ENCODE measurements at regions not wholly inside any gene's neighbourhood (a gene's known extent, or its start where the extent isn't known, plus 50 kb on each side); places are given as distances from the start of the nearest gene placed in this dataset.
A peak's percentile ranks its signal among the peaks of the same experiment; 100 is the strongest.

DNA sequence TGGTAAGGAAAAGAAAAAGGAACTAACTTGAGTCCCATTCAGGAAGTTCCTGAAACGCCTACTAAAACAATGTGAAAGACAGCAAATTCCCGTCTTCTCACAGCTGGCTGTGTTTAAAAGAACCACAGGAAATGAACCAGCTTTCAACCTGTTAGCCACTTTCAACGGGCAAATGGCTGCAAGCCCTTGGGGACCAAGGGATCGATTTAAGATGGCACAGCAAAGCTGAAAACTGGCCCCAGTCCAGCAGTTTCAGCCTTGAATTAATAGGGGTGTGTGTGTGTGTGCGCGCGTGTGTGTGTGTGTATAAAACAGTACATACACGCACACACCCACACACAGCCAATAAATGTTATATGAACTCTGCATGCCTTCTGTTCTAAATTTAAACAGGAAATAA, 168.7 kb upstream of the TMCO5A start:
- Mint-ChIP-seq H3K9me3 (no peaks in the 10 kb centered on the region), H3K27ac (no peak overlapping the region), H3K36me3 (no peaks in the 10 kb centered on the region)
- no peak for DNase-seq (ENCODE audit: low spot score in 2 of 2)
- ATAC-seq, result no peak

DNA sequence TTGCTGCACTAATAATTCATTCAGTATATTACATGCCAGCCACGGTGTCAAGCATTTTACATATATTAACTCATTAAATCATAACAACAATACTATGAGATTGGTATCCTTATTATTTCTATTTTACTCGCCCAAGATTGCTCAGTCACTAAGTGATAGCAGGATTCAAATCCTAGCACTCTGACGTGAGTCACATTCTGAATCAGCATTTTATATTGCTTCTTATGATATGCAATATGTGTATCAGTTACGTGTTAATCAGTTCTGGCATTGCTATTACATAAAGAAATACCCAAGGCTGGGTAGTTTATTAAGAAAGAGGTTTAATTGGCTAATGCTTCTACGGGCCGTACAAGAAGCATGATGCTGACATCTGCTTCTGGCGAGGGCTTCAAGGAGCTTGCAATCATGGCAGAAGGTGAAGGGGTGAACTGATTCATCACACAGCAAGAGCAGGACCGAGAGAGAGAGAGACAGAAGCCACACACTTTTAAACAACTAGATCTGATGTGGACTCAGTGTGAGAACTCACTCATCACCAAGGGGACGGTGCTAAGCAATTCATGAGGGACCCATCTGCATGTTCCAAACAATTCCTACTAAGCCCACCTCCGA, 166.5 kb upstream of the TMCO5A start:
- ATAC-seq, result no peak
- H3K27ac Mint-ChIP-seq, result no peak overlapping the region
- H3K36me3 Mint-ChIP-seq, result no peaks in the 10 kb centered on the region
- H3K9me3 Mint-ChIP-seq, result no peaks in the 10 kb centered on the region
- no peak for DNase-seq (ENCODE audit: low spot score in 2 of 2)

DNA sequence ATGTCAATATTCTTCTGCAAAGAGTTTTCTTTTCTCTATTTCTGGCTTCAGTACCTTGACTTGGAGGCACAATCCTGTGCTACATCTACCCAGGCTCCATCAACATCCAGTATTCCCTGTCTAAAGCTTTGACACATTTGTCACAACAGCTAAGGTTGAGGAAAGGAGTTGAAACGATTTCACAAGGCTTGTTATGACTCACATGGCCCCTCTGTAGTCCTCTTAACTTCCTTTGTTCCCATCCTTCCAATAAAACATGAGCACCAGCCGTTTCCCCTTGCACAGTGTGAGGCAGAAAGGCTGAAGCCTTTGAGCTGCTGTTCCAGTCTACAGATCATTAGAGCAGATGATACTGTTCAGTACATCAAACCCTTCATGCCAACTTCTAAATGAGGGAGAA, 163.0 kb upstream of the TMCO5A start:
- no peaks in the 10 kb centered on the region for H3K36me3 Mint-ChIP-seq
- no peaks in the 10 kb centered on the region for H3K9me3 Mint-ChIP-seq
- DNase-seq (ENCODE audit: low spot score in 2 of 2) (no peak), ATAC-seq (no peak)
- no peak overlapping the region for H3K27ac Mint-ChIP-seq

DNA sequence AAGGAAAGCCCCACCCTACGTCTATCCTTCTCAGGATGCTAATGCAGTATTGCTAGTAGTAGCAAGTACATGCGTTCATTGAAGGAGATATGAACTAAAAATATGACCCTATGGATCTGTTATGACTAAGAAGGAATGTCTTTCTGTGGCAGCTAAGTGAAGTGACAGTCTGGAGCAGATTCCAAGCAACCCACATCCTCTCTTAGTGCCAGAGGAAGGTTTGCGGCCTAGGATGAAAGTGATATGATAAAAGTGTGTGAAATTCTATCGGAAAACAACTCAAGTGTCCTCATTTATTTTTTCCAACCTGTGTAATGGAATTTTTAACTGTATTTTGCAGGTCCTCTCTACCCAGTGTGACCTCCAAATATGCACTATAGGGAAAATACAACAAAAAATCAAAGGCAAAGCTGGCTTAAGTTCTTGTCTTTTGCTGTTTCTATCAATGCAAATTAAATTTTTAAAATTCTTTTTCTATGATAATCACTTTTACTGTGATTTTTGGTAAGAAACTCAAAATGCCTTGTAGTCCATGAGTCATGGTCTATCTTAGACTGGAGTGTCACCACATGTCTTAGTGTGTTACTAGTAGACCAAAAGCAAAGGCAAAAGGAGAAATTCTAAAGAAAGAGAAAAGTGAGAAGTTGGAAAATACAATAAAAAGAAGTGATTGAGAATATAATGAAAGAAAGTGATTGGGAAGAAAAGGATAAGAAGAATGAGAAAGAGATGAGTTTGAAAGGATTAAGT, 161.2 kb upstream of the TMCO5A start:
- no peaks in the 10 kb centered on the region for H3K36me3 Mint-ChIP-seq
- no peaks in the 10 kb centered on the region for H3K9me3 Mint-ChIP-seq
- DNase-seq (ENCODE audit: low spot score in 2 of 2) (no peak), ATAC-seq (no peak)
- no peak overlapping the region for H3K27ac Mint-ChIP-seq

DNA sequence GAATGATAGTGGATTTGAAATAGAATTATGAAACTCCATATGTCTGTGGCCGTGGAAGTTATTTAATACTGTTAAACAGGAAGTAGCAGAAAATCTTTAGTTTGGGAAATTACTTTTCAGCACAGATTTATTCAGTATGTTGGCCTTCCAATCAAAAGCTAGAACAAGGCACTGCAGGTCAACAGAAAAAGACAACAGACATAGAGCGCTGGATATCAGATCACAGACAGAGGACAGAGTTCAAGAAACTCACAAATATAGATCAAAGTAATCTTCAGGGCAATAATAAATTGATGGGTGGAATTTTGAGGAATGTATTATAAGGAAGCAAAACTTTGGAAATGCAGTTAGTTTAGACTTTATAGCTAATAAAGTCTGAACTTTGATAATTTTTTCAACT, 159.5 kb upstream of the TMCO5A start:
- Mint-ChIP-seq H3K36me3 (no peaks in the 10 kb centered on the region), H3K27ac (no peak overlapping the region), H3K9me3 (no peaks in the 10 kb centered on the region)
- ATAC-seq, result no peak
- DNase-seq (ENCODE audit: low spot score in 2 of 2), result no peak

DNA sequence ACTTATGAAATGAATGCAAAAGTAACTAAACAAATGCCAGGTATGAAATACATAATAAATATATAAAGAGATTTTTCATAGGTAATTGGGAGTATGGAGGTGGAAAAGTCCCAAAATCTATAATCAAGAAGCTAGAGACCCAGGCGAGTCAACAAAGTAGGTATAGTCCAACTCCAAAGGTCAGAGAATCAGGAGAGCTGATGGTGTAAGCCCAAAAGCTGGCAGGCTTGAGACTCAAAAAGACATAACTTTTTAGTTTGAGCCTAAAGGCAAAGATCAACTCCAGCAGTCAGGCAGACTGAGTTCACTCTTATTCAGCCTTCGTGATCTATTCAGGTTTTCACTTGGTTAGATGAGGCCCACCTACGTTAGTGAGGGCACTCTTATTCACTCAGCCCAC, 157.4 kb upstream of the TMCO5A start:
- Mint-ChIP-seq H3K9me3 (no peaks in the 10 kb centered on the region), H3K36me3 (no peaks in the 10 kb centered on the region), H3K27ac (no peak overlapping the region)
- ATAC-seq (no peak), DNase-seq (ENCODE audit: low spot score in 2 of 2) (no peak)

DNA sequence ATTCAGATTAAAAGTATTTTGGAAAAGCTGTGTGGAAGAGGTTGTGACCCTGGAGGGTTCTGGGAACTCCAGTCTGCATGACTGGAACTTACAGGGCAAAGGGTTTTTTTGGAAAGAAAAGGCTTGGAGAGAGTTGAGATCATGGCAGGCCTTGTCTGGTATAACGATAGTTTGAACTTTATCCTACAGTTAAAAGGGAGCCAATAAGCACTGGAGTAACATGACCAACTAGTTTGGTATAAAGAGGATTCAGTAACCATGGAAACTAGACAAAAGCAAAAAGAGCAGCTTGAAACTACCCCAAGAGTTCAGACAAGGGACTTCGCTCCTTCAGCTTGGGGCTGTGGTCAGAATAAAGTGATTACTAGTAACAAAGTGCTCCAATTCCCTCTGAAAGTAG, 151.2 kb upstream of the TMCO5A start:
- H3K9me3 Mint-ChIP-seq, result no peaks in the 10 kb centered on the region

DNA sequence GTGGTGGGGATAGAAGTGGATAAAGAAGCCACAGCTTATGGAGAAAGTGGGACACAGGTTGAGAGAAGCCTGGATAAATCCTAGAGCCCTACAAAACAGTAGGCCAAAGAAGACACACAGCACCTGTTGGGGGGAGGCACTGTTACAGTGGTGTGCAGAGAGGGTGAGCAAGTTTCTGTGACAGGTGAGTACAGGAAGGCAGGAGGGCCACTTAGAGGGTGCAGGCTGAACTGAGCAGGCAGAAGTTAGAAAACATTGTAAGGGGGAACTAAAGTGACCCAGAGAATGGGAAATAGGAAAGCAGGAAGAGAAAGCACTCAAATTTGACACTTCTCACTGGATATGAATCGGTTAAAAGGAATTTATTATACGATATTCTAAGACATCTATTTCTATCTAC, 146.1 kb upstream of the TMCO5A start:
- Mint-ChIP-seq H3K9me3 (no peaks in the 10 kb centered on the region), H3K36me3 (no peaks in the 10 kb centered on the region), H3K27ac (no peak overlapping the region)
- ATAC-seq (no peak), DNase-seq (ENCODE audit: low spot score in 2 of 2) (no peak)

More for the DNA sequence above, 151.2 kb upstream of the TMCO5A start:
- no peak overlapping the region for H3K27ac Mint-ChIP-seq
- ATAC-seq (no peak), DNase-seq (ENCODE audit: low spot score in 2 of 2) (no peak)
- H3K36me3 Mint-ChIP-seq, result no peaks in the 10 kb centered on the region

DNA sequence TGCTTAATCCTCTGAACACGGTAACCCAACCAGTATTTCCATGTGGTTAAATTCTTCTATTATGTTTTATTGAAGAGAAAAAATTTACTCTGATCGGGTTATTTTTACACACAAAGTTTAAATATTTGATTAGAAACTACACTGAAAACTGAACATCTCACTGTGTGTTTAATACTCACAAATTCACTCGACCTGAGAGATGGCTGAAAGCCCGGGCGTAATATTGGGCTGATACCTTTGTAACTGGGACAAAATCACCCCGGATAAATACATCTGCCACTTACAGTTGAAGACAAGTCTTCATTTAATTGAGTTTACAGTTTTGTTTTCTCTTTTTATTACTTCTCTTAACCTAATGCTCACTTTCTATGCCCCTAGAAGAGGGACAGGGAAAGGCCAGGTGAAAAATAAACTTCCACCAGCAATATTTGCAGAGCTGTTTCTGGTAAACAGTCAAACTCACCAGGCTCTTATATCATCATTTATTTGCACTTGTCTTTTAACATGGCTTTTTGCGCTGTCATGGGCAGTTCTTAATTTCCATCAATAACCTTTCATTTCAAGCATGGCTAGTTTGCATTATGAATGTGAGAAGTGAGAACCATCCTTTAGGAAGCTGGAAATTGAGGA, 145.6 kb upstream of the TMCO5A start:
- Mint-ChIP-seq H3K27ac (no peak overlapping the region), H3K9me3 (no peaks in the 10 kb centered on the region), H3K36me3 (no peaks in the 10 kb centered on the region)
- ATAC-seq (no peak), DNase-seq (ENCODE audit: low spot score in 2 of 2) (no peak)

DNA sequence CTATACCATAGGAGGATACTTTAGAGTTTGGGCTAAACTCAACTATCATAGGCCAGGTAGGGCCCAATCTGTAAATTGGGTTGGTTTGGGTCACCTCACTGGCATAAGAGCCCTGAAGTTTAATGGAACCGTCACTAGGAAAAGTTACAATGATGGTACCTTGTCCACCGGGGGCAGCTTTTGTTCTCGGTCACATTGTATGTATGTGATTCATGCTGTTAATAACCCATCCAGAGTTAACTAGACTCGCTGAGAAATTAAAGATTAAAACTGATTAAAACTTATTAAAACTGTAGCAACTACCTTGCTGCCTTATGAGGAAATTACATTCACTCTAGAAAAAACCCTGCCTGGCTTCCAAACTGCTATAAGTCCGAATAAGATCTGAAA, 145.0 kb upstream of the TMCO5A start:
- no peak for DNase-seq (ENCODE audit: low spot score in 2 of 2)

DNA sequence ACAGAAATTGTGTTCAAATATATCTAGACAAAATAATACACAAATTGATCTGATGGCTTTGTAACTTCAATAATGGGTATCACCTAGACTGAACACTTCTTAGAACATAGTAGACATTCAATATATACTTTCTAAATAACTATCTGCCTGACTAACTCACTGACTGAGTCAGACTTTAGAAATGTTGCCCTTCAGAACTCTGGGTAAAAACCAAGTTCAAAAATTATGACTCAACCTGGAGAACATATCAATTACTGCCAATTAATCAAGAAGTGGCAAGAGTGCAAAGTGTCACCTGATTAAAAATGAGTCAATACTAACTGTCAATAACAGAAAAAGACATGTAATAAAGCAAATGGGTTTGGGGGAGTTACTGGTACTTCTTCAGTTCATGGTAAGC, 144.6 kb upstream of the TMCO5A start:
- ATAC-seq, result peak in 1 of 2 donors; percentile 48
- no peaks in the 10 kb centered on the region for H3K9me3 Mint-ChIP-seq
- H3K36me3 Mint-ChIP-seq, result no peaks in the 10 kb centered on the region
- H3K27ac Mint-ChIP-seq, result no peak overlapping the region
- no peak for DNase-seq (ENCODE audit: low spot score in 2 of 2)

More for the DNA sequence above, 145.0 kb upstream of the TMCO5A start:
- Mint-ChIP-seq H3K36me3 (no peaks in the 10 kb centered on the region), H3K9me3 (no peaks in the 10 kb centered on the region), H3K27ac (no peak overlapping the region)
- ATAC-seq, result no peak

DNA sequence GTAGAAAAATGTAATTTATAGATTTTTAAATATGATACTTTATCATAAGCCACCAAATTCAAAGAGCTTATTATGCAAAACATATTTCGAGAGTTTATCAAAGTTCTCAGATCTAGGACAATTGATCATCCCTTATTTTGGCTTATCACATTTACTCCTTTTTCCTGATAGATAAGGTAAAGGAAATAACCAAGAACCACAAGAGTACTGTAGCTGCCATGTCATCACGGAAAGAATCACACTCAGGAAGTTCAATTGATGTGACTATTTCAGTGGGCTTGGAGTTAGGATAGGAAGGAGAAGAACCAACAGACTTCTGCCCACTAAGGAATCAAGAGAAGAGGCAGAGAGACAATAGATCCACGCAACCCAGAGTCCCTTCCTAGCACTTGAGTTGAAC, 142.7 kb upstream of the TMCO5A start:
- H3K36me3 Mint-ChIP-seq, result no peaks in the 10 kb centered on the region
- ATAC-seq, result no peak
- no peak overlapping the region for H3K27ac Mint-ChIP-seq
- peaks cover 0 to 6% of the 10 kb centered on the region in 2 donors for H3K9me3 Mint-ChIP-seq
- DNase-seq (ENCODE audit: low spot score in 2 of 2), result no peak

DNA sequence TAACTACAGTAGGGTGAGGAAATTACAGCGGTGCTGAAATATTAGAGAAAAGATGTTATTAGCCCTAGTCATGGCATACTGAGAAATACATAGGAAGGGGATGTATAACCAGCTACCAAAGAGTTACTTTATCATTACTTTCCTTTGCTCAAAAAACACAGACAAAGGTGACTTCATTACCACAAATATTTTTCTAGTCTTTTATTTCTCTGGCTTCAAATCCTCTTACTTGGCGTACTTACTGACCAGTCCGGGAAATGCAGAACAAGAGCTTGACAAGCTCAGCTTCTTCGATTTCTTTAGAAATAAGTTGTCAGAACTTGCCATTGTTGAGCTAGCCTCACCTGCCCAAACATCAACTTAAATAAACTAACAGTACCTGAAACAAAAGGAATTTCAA, 142.1 kb upstream of the TMCO5A start:
- Mint-ChIP-seq H3K36me3 (no peaks in the 10 kb centered on the region), H3K9me3 (peaks cover 0 to 6% of the 10 kb centered on the region in 2 donors)
- ATAC-seq, result no peak

DNA sequence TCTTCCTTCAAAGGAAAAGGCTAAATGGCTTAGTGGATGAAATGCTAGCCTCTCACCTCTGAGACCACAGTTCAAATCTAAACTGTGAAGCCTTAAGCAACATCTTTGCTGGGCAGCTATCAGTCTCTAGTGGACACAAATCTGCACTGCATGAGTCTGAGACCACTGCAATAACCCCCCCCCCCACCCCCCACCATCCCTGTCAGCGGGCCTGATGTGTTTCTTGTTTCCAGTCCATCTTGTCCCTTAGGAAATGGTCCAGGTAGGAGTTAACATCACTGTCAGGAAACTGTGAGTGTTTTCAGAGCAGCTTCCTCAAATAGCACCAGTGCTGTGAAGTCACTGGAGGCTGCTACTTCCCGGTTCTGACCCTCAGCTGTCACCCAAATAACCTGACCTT, 140.6 kb upstream of the TMCO5A start:
- ATAC-seq (no peak), DNase-seq (ENCODE audit: low spot score in 2 of 2) (no peak)
- Mint-ChIP-seq H3K27ac (no peak overlapping the region), H3K36me3 (no peaks in the 10 kb centered on the region), H3K9me3 (peaks cover 0 to 9% of the 10 kb centered on the region in 2 donors)

More for the DNA sequence above, 142.1 kb upstream of the TMCO5A start:
- no peak overlapping the region for H3K27ac Mint-ChIP-seq
- DNase-seq (ENCODE audit: low spot score in 2 of 2), result no peak

DNA sequence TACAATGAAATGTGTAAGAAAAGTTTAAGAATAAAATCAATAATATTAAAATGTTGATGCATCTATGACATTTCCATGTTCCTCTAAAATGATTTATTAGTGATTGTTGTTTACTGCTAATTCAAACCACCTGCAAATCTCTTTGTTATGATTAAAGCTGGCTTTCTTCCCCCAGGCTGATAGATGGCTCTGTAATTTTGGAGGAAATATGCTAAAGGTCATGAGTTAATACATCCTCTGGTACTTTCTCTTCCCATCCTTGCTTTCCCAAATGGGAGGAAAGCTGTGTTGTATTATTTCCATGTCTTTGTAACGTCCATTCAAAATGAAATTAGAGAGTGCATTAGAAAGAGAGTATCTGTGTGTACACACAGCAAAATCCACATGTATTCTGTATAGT, 139.5 kb upstream of the TMCO5A start:
- peaks cover 0 to 9% of the 10 kb centered on the region in 2 donors for H3K9me3 Mint-ChIP-seq
- no peak for DNase-seq (ENCODE audit: low spot score in 2 of 2)
- no peaks in the 10 kb centered on the region for H3K36me3 Mint-ChIP-seq
- H3K27ac Mint-ChIP-seq, result no peak overlapping the region
- no peak for ATAC-seq

DNA sequence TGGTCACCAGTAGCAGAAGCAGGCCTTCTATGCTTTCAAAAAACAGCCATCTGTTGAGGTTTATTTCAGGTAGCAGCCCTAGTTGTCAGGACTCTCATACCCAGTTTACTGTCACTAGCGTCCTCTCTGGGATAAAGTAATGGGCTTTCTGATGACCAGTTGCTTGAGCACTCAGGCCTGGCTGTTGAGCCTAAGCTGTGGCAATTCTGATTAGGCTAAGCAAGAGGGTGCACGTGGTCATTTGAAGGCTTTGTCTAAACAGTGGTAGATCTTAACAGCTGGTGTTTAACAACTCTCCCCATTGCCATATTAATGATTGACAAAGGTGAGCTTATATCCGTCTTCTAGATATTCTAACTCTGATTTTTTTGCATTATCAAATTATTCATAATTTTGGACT, 132.9 kb upstream of the TMCO5A start:
- peaks cover 0 to 4% of the 10 kb centered on the region in 2 donors for H3K9me3 Mint-ChIP-seq
- H3K27ac Mint-ChIP-seq, result no peak overlapping the region
- DNase-seq (ENCODE audit: low spot score in 2 of 2) (no peak), ATAC-seq (no peak)
- H3K36me3 Mint-ChIP-seq, result no peaks in the 10 kb centered on the region

DNA sequence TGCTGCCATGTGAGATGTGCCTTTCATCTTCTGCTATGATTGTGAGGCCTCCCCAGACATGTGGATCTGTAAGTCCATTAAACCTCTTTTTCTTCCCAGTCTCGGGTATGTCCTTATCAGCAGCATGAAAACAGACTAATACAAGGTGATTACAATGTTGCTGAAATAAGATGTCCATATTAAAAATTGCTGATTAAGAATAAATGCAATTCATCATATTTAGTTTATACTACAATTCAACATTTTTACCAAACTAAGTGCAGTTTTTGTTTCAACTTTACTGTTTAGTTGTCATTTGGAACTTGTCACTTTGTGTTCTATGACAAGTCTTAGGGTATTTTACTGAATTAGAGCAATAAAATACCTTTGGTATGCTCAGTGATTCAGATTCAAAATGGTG, 127.6 kb upstream of the TMCO5A start:
- H3K36me3 Mint-ChIP-seq, result no peaks in the 10 kb centered on the region
- no peak for DNase-seq (ENCODE audit: low spot score in 2 of 2)
- no peak overlapping the region for H3K27ac Mint-ChIP-seq
- ATAC-seq, result no peak
- peaks cover 0 to 5% of the 10 kb centered on the region in 2 donors for H3K9me3 Mint-ChIP-seq

DNA sequence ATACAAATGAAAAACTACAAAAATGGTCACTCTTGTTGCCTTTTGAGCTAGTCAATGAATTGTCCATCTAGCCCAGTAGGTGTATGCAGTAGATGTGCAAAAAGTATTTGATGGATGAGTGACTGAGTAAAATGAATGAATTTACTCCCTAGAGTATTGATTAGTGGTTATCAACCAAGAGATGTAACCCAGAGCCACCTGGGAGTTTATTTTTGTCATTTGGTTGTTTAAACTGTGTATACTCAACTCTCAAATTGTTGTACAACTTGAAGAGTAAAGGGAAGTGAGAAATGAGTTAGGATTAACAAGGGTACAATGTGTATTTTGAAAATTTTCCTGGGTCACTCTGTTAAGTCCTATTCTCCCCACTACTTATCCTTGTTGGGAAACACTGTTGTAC, 124.1 kb upstream of the TMCO5A start:
- Mint-ChIP-seq H3K36me3 (no peaks in the 10 kb centered on the region), H3K27ac (no peak overlapping the region), H3K9me3 (peaks cover 0 to 5% of the 10 kb centered on the region in 2 donors)
- ATAC-seq, result no peak
- DNase-seq (ENCODE audit: low spot score in 2 of 2), result no peak
